Prostate gland (tissue), 2 donors: ENCODE measurements at regions not wholly inside any gene's neighbourhood (a gene's known extent, or its start where the extent isn't known, plus 50 kb on each side); places are given as distances from the start of the nearest gene placed in this dataset.

ENCODE experiments used
- CTCF ChIP-seq, 4 experiments: fragments of 200-600 bp in 2 of 4; fragments of 450-650 bp in 2 of 4; sonication (generic) in 2 of 4; IDR thresholded peaks; 1 replicate in 3 of 4; 2 replicates in 1 of 4; pipeline ENCODE4 v1.5.1; 2016 to 2019; ENCODE audit warnings: antibody characterized with exemption in 4 of 4, mild to moderate bottlenecking in 2 of 4, moderate library complexity in 2 of 4
- POLR2A ChIP-seq: fragments of 450-650 bp; IDR thresholded peaks from one replicate; pipeline ENCODE4 v1.6.1; 2016; ENCODE audit warnings: antibody characterized with exemption, mild to moderate bottlenecking
- POLR2AphosphoS5 ChIP-seq: sonication (generic); formaldehyde crosslinking; IDR thresholded peaks from one replicate; pipeline ENCODE4 v1.6.1; 2017; ENCODE audit warnings: antibody characterized with exemption

GRCh38 chr10:78703593-78703992 lies 365.2 kb upstream of the ZMIZ1 start:
- TF ChIP-seq POLR2A (no peak), CTCF (IDR thresholded peaks at IDR 0.05) (no peak), POLR2AphosphoS5 (no peak)
